ENCODE measurements at regions not wholly inside any gene's neighbourhood (a gene's known extent, or its start where the extent isn't known, plus 50 kb on each side); places are given as distances from the start of the nearest gene placed in this dataset.

DNA sequence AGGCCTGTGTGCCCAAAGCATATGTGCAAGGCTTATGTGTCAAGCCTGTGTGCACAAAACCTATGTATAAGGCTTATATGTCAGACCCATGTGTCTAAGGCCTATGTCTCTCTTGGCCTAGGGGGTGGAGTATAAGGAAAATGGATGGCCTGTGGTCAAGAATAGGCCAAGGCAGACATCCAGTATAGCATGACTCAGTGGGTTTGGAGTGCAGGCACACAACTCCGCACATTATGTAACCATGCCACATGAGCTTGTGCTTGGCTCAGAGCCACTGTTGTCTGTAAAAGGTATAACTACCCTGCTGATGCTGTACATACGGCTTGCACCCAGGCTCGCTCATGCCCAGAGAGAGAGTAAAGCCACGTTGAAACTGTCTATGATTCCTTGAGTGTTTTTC, 626.4 kb upstream of the NUDT12 start:
- no peak for DNase-seq (ENCODE audit: low spot score)

DNA sequence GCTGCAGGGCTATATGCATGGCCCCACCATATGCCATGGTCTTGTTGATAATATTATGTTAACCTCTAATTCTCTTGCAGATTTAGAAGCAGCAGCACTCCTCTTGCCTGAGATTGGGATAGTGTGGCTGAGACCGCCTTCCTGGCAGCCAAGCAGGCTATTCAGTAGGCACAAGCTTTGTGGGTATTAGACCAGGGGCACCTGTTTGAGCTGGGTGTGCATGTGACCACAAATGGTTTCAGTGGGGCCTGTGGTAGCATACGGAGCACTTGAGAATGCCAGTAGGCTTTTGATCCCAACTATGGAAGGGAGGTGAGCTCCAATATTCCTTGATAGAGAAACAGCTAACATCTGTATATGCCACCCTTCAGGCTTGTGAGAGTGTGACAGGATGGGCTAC, 625.1 kb upstream of the NUDT12 start:
- DNase-seq (ENCODE audit: low spot score): no peak

DNA sequence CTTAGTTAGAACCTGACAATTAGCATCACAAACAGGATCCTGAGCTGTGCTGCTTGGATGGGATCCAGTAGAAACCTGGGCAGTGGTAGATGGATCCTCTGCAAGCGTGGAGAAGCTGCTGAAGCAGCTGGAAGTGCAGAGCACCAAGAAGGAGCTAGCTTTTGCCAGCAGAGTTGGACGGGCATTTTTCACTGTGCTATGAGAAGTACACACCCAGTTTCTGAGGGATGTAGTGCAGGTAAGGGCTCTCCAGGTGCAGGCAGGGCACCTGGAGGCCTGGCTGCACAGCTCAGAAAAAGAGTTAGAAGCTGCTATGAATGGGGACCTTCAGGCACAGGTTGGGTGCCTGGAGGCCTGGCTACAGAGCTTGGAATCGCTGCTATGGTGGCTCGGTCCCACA, 623.9 kb upstream of the NUDT12 start:
- no peak for DNase-seq (ENCODE audit: low spot score)

DNA sequence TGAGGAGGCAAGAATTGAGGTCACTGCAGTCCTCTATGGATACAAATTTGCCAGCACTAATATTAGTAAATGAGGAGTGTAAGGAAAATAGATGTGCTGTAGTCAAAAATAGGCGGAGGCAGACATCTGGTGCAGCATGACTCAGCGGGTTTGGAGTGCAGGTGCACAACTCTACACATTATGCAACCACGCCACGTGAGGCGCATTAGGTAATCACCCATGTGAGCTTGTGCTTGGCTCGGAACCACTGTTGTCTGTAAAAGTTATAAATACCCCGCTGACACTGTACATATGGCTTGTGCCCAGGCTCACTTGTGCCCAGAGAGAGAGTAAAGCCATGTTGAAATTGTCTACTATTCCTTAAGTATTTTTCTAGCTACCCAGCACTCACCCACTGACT, 623.5 kb upstream of the NUDT12 start:
- no peak for DNase-seq (ENCODE audit: low spot score)

DNA sequence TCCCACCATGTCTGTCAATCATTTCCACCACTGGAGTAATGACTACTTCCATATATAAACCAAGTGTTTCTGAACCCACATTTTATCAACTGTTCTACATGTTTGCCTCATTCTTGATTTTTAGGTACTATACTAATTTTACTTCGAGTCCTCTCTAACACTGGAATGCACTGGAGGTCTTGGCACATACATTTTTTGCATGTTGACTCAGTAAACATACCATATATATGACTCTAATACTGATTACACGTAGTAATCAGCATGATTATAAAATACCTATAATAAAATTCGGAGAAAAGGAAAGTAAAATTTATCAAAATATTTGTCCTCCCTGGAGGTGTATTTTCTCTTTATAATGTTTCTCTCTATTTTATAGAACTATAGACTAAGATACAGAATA, 621.7 kb upstream of the NUDT12 start:
- DNase-seq (ENCODE audit: low spot score): no peak

DNA sequence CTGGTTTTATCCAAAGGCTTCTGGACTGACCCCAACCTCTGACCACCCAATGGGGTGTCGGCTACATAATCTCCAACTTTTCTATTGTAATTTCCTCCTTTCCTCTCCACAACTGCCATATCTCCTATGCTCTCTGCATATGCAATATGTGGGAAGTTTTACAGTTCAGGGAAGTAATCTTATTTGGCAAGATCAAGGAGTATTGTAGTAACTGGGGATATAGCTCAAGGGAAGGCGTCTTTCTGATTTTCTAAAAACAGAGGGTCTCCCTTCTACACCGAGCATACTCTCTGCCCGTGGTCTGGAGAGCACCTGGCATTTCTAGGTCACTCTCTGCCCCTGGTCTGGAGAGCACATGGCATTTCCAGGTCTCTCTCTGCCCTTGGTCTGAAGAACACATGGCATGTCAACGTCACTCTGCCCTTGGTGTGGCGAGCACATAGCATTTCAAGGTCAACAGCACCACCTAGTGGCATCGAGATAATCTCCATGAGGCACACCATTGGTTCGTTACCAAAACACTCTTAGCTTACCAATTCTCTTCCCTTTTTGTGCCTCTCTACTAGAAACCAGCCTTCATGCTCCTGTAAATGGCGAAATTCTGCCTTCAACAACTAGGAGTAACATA, 616.4 kb upstream of the NUDT12 start:
- DNase-seq (ENCODE audit: low spot score): no peak

DNA sequence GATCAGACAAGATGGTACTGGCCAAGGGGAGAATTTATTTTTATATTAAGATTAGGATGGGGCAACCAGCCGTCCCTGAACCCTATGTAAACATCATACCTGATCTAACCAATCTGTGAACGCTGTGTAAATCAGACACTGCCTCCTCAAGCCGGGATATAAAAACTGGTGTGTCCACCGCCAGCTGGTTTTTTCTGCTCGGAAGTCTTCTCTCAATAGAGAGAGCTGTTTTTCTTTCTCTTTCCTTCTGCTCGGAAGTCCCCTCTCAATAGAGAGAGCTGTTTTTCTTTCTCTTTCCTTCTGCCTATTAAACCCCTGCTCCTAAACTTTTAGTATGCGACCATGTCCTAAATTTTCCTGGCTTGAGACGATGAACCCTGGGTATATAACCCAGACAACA, 615.5 kb upstream of the NUDT12 start:
- no peak for DNase-seq (ENCODE audit: low spot score)

DNA sequence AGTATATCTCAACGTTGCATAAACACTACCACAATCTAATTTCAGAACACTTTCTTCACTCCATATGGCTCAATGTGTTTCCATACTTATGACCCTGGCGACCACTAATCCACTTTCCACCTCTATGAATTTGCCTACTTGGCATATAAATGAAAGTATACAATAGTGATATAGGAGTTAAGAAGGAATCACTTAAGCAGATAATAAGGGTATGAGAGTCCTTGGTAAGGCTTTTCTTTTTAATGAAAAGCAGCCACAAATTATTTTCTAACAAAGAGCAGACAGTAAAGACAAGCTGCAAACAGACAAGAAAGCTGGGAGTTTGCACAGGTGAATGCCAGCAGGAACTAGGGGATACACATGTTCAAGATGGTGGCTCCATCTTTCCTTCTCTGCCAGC, 615.1 kb upstream of the NUDT12 start:
- no peak for DNase-seq (ENCODE audit: low spot score)

DNA sequence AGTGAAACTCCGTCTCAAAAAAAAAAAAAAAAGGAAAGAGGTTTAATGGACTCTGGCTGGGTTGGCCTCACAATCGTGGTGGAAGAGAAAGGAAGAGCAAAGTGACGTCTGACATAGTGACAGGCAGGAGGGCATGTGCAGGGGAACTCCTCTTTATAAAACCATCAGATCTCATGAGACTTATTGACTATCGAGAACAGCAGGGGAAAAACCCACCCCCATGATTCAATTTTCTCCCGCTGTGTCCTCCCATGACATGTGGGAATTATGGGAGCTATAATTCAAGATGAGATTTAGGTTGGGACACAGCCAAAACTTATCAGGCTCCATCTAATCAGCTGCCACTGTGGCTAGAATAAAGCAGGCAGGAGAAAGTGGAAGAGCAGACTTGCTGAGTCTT, 610.4 kb upstream of the NUDT12 start:
- DNase-seq (ENCODE audit: low spot score): no peak

DNA sequence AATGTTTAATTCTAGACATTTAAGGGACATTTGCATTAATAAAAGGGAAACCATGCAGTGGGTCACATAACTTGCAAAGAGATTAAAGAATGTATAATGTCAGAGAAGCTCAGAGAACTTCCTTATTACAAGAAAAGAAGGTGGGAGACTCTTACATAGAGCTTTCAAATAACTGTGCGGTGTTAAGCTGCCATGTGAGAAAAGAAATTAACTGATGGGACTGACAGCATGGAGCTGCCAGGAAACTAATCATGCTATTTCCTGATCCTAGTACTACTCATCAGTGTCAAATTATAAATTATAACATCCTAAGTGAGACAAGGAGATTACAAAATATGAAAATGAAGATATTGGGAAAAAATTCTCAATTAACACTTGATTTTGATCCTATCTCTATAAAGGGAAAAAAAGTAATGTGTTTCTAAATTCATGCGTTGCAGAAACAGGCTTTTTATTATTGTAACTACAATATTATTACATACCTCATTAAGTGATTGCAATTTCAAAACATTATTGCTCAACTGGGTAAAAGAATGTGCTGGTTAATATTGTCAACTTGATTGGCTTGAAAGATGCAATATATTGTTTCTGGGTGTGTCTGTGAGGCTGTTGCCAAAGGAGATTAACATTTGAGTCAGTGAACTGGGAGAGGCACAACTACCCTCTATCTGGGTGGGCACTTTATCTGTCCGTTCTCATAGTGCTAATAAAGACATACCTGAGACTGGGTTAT, 609.5 kb upstream of the NUDT12 start:
- no peak for DNase-seq (ENCODE audit: low spot score)

DNA sequence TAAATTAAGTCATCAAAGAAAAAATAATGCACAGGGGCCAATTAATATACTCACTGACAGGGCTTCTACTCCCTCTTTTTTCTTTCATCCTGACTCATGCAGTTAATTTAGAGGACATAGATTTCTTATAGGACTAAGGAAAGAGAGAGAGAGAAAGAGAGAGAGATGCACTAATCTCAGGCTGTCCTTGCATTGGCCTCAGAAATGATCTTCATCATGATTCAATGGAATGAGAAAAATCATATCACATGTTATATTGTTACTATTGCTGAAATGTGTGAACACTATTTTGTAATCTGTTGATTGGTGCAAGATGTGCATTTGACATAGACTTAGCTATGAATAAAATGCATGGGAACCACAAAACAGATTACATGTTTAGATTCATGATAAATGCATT, 608.3 kb upstream of the NUDT12 start:
- no peak for DNase-seq (ENCODE audit: low spot score)

DNA sequence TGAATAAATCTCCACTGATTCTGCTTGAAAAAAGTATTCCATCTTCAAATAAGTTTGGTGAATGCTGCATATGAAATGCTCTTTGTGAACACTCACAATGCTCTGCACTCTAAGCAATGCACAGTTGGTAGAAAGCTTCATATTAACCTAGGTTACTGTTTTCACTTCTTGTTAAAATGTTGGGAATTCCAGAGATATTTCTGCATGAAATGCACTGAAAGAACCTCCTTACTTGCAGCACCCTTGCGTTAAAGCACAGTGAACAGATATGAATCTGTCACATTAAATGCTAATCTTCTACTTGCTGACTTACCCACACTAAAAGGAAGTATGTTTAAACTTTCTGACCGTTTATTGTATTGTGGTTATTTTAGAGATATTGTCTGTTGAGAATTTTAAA, 584.1 kb upstream of the NUDT12 start:
- no peak for DNase-seq (ENCODE audit: low spot score)

DNA sequence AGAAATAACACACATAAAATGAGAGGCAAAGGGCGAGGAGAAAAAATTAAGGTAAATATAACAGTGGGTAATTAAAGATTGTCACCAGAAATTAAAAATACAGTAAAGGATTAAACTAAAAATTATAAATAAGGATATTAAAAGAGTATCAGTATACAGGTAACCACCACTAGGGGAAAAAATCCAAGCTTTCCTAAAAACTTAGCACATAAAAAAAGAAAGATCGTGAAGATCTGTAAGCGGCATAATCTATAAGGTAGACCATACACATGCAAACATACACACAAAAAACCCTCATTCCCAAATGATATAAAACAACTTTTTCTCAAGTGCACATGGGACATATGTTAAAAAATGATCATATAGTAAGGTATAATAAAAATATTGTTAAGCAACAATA, 577.3 kb upstream of the NUDT12 start:
- no peak for DNase-seq (ENCODE audit: low spot score)

DNA sequence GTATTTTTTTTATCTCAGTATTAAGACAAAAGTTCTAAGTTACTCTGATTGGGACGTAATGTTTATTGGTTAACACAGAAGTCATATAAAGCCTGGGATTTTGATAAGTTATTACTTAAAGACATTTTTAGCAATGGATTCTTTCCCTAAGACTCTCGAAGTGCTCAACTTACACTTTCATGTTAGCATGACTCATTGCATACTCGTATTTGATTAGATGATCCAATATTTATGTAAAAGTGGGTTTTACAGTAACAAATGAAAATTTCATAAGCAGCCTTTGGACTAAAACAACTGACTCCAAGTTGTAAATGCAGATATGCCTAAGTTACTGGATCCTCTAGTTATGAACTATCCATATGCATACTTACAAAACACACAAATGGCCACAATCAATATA, 567.7 kb upstream of the NUDT12 start:
- no peak for DNase-seq (ENCODE audit: low spot score)

DNA sequence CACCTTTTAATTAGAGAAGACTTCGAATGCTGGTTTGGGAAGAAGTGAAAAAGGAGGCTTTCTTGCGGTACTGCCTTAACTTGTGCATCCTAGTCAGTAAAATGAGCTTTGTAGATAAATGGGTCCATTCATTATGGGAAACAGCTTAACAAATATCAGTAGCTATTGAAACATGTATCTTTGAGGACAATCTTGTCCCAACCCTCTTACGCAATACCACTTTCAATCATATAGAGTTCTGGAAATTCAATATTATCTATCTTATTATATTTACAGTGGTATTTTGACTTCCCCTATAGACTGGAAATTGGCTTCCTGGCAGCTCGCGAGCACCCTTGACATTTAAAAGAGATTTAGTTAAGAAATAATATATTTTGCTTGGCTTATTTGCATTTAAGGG, 565.8 kb upstream of the NUDT12 start:
- DNase-seq (ENCODE audit: low spot score): no peak

DNA sequence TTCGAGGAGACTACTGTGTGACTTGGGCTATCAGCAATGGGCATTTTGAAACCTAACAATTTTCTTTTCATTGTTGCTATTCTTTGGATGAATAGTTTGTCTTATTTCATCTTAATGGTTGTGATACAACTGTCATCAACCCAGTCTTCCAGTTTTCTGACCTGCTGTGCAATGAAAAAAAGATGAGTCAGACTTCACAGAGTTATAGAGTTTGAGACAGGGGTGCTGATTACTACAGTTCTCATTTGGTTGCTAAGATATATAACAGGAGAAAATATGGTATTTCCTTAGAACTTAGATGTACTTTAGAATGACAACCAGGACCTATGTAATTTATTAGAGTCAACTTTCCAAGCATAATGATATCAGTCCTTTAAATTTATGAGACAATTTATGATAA, 564.4 kb upstream of the NUDT12 start:
- DNase-seq (ENCODE audit: low spot score): no peak

DNA sequence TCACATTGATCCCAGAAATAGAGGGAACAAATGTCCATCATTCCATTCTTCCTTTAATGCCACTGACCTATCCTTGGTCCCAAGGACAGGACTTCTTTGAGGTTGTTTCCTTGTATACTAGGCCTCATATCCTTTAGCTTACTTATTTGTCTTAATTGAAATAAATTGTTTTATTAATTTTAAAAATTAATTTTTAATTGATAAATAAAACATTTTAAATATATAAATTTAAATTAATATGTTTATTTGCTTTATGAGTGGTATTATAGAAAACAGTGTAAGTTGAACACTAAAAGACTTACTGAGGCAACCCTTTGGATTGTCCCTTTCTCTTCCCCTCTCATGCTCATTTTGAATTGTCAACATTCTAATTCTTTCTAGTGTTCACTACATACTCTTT, 556.9 kb upstream of the NUDT12 start:
- no peak for DNase-seq (ENCODE audit: low spot score)

DNA sequence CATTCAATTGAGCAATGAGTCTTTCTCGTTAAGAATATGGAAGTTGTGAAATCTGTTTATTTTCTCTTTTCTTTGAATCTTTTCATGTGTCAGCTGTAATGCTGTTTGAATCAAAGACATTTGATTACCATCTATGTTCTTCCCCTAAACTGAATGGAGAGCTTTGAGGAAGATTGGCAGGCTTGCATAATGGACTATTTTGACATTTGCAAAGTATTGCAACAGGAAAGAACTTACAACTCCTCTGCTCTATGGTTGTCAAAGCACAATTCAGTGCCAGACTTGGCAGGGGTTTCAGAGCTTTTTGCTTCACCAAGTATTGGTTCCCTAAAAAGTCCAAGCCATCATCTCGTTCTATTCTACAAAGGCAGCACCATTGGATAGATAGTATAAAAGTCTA, 549.0 kb upstream of the NUDT12 start:
- no peak for DNase-seq (ENCODE audit: low spot score)

DNA sequence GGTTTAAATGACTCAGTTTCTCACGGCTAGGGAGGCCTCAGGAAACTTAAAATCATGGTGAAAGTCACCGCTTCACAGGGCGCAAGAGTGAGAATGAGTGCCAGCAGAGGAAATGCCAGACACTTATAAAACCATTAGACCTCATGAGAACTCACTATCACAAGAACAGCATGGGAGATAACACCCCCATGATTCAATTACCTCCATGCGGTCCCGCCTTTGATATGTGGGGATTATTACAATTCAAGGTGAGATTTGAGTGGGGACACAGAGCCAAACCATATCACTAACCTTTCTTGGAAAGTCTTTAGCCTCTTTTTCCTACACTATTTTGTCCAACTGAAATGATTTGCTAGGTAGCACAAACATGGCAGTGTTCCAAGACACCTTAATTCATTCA, 533.9 kb upstream of the NUDT12 start:
- no peak for DNase-seq (ENCODE audit: low spot score)

DNA sequence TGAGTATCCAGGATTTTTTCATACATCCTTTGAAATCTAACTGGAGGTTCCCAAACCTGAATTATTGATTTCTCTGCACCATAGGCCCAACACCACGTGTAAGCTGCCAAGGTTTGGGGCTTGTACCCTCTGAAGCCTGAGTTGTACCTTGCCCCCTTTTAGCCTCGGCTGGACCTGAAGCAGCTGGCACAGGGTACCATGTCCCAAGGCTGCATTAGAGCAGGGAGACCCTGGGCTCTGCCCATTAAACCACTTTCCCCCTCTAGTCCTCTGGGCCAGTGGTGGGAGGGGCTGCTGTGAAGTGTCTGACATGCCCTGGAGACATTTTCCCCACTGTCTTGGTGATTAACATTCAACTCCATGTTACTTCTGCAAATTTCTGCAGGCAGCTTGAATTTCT, 532.9 kb upstream of the NUDT12 start:
- no peak for DNase-seq (ENCODE audit: low spot score)

DNA sequence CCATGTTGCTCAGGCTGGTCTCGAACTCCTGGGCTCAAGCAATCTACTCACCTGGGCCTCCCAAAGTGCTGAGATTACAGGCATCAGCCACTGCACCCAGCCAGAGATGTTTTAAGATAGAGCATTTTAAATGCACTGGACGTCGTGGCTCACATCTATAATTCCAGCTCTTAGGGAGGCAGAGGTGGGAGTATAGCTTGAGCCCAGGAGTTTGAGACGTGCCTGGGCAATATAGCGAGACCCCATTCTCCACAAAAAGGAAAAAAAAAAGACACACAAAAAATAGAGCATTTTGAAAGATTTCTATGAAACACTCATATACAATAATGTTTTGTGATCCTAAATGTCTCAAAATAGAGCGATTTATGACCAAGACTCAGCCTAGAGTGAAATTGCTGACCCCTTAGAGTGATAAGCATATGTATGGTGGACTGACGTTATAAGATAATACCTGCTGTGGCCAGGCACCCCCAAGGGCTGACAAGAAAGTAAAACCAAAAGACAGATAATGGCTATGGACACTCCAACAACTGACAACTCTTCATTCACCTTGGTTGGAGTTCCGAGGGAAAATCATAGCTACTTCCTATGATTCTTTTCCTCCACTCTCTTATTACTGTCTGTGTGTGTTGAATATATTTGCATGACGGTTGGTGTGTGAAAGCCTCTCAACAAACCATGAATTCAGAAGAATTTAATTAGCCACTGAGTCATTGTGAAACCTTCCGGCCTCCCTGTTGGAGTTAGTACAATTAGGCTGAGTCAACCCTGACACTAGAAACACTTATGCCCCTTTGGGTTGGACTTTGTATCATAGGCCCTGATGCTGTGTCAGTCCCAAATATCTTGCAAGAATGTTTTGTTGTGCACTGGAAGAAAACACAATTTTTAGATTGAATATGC, 526.5 kb upstream of the NUDT12 start:
- no peak for DNase-seq (ENCODE audit: low spot score)

DNA sequence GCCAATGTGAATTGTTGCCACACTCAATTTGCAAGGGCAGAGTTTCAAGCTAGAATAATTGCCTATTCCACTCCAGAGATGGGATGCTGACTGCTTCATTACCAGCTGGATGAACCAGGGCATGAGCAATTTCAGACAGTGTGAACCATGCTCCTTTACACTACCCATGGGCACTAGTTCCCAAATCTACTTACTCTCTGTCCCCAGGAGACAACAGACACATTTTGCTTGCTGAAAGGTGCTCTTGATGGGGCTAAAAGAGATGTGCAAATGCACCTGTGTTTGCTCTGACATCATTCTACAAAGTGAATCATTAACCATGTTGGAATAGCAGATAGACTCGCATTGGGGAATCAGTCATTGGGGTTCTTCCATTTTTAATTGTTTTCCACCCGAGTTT, 522.3 kb upstream of the NUDT12 start:
- no peak for DNase-seq (ENCODE audit: low spot score)

DNA sequence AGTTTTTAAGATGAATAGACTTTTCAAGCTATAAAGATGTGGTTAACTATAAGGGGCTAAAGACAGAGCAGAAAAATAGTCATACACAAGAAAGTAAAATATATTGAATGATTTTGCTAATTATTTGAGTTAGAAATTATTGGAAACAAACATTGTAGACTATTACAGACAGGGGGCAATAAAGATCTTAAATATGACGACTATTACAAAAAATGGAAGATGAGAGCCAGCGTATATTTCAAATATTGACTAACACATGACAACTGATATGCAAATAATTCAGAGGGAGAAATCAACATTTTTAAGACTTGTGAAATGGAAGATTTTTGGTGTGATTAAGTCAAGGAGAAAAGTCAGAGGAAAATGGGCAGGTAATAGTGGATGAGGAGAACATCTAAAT, 520.2 kb upstream of the NUDT12 start:
- no peak for DNase-seq (ENCODE audit: low spot score)
